ENCODE measurements at regions not wholly inside any gene's neighbourhood (a gene's known extent, or its start where the extent isn't known, plus 50 kb on each side); places are given as distances from the start of the nearest gene placed in this dataset.

- TF ChIP-seq CTCF (IDR thresholded peaks at IDR 0.05) (no peak), EZH2phosphoT487 (IDR thresholded peaks at IDR 0.05) (no peak)
These were observed 66.8 kb upstream of the RPS6KA2 start for GRCh38 chr6:166693880-166694279.

Measured in neural progenitor cell (in vitro differentiated cells).